ENCODE measurements at regions not wholly inside any gene's neighbourhood (a gene's known extent, or its start where the extent isn't known, plus 50 kb on each side); places are given as distances from the start of the nearest gene placed in this dataset.

- H3K4me1 ChIP-seq (ENCODE audit: low read depth): no peaks in the 10 kb centered on the region
- H3K36me3 ChIP-seq: no peaks in the 10 kb centered on the region
- no peak overlapping the region for H3K4me3 ChIP-seq
- no peak for DNase-seq (ENCODE audit: low read depth in 1 of 2, low spot score in 1 of 2)
- TF ChIP-seq, protein P1, sequence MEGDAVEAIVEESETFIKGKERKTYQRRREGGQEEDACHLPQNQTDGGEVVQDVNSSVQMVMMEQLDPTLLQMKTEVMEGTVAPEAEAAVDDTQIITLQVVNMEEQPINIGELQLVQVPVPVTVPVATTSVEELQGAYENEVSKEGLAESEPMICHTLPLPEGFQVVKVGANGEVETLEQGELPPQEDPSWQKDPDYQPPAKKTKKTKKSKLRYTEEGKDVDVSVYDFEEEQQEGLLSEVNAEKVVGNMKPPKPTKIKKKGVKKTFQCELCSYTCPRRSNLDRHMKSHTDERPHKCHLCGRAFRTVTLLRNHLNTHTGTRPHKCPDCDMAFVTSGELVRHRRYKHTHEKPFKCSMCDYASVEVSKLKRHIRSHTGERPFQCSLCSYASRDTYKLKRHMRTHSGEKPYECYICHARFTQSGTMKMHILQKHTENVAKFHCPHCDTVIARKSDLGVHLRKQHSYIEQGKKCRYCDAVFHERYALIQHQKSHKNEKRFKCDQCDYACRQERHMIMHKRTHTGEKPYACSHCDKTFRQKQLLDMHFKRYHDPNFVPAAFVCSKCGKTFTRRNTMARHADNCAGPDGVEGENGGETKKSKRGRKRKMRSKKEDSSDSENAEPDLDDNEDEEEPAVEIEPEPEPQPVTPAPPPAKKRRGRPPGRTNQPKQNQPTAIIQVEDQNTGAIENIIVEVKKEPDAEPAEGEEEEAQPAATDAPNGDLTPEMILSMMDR (IDR thresholded peaks at IDR 0.05; ENCODE audit: low read depth, low read length): no peak
- no peaks in the 10 kb centered on the region for H3K9me3 ChIP-seq (ENCODE audit: low read depth)
- no peaks in the 10 kb centered on the region for H3K27me3 ChIP-seq
- no peak overlapping the region for H3K27ac ChIP-seq
Observed at GRCh38 chr3:18477620-18478019, 52.5 kb upstream of the SATB1 start.

Data from cardiac muscle cell (in vitro differentiated cells and primary cell).